IPS DF 4.7 (cell line): ENCODE measurements at regions not wholly inside any gene's neighbourhood (a gene's known extent, or its start where the extent isn't known, plus 50 kb on each side); places are given as distances from the start of the nearest gene placed in this dataset.

Source experiments
- DNase-seq: peaks from one replicate; pipeline ENCODE4 v3.0.0-alpha.2; 2013; ENCODE audit warnings: low spot score; ENCODE audit errors: extremely low read depth

- DNase-seq, result no peak
Observed at GRCh38 chr4:35556387-35556786, 687.9 kb downstream of the ARAP2 start.

DNA sequence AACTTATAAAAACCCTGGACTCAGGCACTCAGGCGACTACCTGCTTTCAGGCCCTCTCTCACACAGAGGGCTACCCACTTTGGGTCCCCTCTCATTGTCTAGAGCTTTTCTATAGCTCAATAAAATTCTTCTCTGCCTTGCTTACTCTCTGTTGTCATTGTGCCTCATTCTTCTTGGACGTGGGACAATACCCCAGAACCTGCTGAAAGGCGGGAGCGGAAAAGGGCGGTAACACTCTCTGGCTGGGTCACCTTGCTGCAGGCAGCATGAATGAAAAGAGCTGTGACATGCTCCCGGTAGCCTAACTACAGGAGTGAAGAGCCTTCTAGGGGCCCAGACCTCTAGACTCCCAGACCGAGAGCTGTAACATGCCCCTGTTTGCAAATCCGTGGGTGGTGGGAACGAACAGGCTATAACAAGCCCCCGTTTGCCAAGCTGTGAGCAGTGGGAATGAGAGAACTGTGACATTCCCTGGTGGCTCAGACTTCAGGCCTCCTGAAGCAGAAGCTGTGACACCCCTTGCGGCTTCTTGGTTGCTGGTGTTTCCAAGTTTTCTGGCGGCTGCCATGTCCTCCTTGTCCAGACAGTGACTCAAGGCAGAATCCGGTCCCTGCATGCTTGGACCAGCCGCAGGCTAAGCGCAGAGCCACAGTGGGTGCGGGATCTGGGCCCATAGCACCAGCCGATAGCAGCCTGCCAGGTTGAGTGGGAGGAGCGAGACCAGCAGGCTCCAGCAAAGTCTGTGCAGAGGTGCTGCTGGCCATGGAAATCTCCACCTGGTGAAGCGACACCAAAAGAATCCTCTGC lies 684.6 kb downstream of the ARAP2 start:
- no peak for DNase-seq

GRCh38 chr4:35562861-35563260 lies 681.5 kb downstream of the ARAP2 start:
- DNase-seq, result no peak

GRCh38 chr4:35565640-35566039 lies 678.7 kb downstream of the ARAP2 start:
- no peak for DNase-seq

DNA sequence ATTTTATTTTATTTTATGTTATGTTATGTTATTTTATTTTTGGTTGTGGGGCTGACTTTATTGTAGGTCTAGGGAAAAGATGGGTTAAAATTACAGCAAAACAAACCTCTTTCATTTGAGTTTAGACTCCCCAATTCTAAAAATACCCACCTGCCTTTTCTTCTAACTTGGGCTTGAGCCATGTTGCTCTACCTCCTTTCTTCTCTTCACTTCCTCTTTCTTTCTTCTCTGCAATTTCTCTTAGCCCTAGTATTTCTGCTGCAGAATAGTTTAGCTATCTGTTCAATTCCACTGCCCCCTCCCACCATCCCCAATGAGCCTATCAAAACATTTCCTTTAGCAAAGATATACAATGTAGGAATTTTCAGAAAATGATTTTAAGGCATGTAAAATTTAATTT lies 653.3 kb downstream of the ARAP2 start:
- no peak for DNase-seq

GRCh38 chr4:35604252-35604651 lies 640.1 kb downstream of the ARAP2 start:
- no peak for DNase-seq

- no peak for DNase-seq
Observed at GRCh38 chr4:35604724-35605123, 639.6 kb downstream of the ARAP2 start.

GRCh38 chr4:35608205-35608604 lies 636.1 kb downstream of the ARAP2 start:
- no peak for DNase-seq

GRCh38 chr4:35614120-35614519 lies 630.2 kb downstream of the ARAP2 start:
- DNase-seq, result no peak

GRCh38 chr4:35639929-35640328 lies 604.4 kb downstream of the ARAP2 start:
- DNase-seq, result no peak

GRCh38 chr4:35643661-35644060 lies 600.7 kb downstream of the ARAP2 start:
- DNase-seq, result no peak

DNA sequence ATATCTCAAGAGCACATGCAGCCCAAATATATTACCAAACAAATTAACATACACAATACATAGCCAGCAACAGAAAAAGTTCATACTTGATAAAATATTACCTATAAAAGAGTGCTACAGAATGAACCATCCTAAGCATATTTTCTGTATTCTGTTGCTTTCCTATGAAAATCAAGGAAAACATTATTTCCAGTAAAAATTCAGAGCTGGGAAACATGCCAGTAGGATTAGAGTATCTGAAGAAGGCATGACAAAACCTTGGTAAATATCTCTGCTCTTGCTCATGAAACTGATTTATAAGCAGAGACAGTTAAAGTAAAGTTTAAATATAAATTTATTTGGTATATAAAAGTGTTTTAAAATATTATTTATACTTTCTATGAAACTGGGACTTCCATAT lies 599.7 kb downstream of the ARAP2 start:
- no peak for DNase-seq

DNA sequence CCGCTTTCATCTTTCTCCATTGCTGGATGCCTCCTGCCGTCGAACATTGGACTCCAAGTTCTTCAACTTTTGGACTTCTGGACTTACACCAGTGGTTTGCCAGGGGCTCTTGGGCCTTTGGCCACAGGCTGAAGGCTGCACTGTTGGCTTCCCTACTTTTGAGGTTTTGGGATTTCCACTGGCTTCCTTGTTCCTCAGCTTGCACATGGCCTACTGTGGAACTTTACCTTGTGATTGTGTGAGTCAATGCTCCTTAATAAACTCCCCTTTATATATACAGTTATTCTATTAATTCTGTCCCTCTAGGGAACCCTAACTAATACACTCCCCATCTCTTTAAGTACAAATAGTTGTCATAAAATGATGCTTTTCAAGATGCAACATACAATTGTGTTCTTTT lies 595.3 kb downstream of the ARAP2 start:
- DNase-seq, result no peak

GRCh38 chr4:35649778-35650177 lies 594.5 kb downstream of the ARAP2 start:
- DNase-seq, result no peak

DNA sequence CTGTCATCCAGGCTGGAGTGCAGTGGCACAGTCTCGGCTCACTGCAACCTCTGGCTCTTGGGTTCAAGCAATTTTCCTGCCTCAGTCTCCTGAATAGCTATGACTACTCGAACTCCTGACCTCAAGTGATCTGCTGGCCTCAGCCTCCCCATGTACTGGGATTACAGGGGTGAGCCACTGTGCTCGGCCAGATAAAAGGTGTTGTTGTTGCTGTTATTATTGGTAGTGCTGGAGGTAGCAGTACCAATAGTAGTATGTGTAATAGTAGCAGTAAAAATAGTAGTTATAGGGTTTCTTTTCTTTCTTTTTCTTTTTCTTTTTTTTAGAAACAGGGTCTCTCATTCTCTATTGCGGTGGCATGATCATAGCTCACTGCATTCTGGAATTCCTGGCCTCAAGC lies 592.1 kb downstream of the ARAP2 start:
- DNase-seq, result no peak

DNA sequence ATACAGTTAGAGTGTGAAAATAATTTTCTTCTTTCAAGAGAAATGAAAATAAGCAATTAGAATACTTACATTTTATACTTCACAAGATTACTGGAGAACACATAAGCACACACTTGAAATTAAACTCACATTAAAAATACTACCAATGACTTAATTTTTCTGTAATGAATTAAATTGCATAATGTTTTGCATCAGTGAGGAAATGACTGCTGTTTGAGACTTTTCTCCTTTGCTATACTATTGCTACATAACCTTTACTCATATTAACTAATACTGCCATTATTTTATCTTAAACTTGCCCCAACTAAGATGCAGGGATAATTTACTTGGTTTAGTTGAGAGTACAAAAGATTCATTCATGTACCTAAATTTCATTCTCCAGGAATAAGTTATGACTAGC lies 590.9 kb downstream of the ARAP2 start:
- no peak for DNase-seq

DNA sequence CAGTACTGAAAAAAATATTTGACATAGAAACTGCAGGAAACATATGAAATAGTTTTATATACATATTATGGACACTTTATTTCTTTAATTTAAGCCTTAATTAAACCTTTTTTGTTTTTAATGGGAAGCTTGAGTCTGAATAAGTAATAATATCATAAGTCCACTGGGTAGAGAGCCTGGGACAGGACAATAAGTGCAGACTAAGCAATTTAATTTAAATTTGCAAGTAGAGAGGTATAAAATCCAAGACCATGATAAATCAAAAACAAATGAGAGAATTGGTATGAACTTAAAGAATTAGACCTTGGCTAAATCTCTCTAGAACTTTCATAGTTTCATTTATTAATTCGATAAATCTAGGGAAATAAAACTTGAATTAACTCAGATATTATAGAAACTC lies 571.2 kb downstream of the ARAP2 start:
- DNase-seq, result no peak

GRCh38 chr4:35684755-35685154 lies 559.6 kb downstream of the ARAP2 start:
- no peak for DNase-seq

- no peak for DNase-seq
Observed at GRCh38 chr4:35689870-35690269, 554.4 kb downstream of the ARAP2 start.

- DNase-seq, result no peak
Observed at GRCh38 chr4:35690271-35690670, 554.0 kb downstream of the ARAP2 start.

- DNase-seq, result no peak
Observed at GRCh38 chr4:35695003-35695402, 549.3 kb downstream of the ARAP2 start.

- no peak for DNase-seq
Observed at GRCh38 chr4:35695421-35695820, 548.9 kb downstream of the ARAP2 start.

DNA sequence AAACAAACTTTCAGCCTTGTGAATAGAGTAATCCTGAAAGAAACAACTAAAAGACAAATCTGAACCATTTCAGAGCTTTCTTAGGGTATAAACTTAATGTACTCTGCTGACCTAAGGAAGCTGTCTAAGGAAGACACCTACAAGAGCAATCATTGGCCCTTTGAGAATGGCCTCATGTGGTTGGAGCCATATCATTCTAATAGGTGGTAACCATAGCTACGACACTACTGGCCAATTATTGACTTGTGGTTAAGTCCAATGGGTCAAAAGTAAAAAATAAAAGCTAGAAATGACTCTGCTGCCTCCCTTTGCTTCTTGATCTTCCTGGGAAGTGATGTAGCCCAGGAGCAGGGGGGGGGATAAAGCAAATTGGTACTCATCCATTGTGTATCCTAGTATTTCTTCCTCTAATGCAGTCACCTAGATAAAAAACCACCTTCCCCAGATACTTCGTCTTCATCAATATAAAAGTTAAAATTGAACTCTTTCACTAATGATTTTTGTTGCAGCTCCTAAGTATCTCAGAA lies 547.0 kb downstream of the ARAP2 start:
- no peak for DNase-seq
